Subcutaneous abdominal adipose tissue (tissue), 5 donors: ENCODE measurements at regions not wholly inside any gene's neighbourhood (a gene's known extent, or its start where the extent isn't known, plus 50 kb on each side); places are given as distances from the start of the nearest gene placed in this dataset.
"Not testable (repeated sequence)": the region's sequence is repeated elsewhere in the genome, so short reads cannot be mapped to it uniquely, and the experiment has no call there.

ENCODE experiments used
- H3K27ac ChIP-seq: one replicate; pipeline ENCODE4 v1.7.0; 2013; ENCODE audit warnings: low read depth, mild to moderate bottlenecking, inconsistent platforms, low read length, moderate library complexity
- H3K27me3 ChIP-seq, 5 donors: one replicate each; pipeline ENCODE4 v1.7.0; 2013; ENCODE audit warnings: low read length in 5 of 5, inconsistent platforms in 1 of 5; ENCODE audit not compliant: control insufficient read depth in 5 of 5, insufficient read depth in 4 of 5
- H3K36me3 ChIP-seq, 5 donors: one replicate each; pipeline ENCODE4 v1.7.0; 2013; ENCODE audit warnings: low read length in 5 of 5; ENCODE audit not compliant: control insufficient read depth in 5 of 5, insufficient read depth in 5 of 5
- H3K4me1 ChIP-seq, 5 donors: one replicate each; pipeline ENCODE4 v1.7.0; 2013; ENCODE audit warnings: low read length in 5 of 5, mild to moderate bottlenecking in 3 of 5, moderate library complexity in 1 of 5; ENCODE audit not compliant: control insufficient read depth in 5 of 5, insufficient read depth in 5 of 5
- H3K4me3 ChIP-seq, 5 donors: one replicate each; pipeline ENCODE4 v1.7.0; 2013; ENCODE audit warnings: low read length in 5 of 5, low read depth in 1 of 5
- H3K9ac ChIP-seq, 5 donors: one replicate each; pipeline ENCODE4 v1.7.0; 2013; ENCODE audit warnings: low read length in 5 of 5, mild to moderate bottlenecking in 4 of 5, moderate library complexity in 3 of 5
- H3K9me3 ChIP-seq, 5 donors: one replicate each; pipeline ENCODE4 v1.7.0; 2013; ENCODE audit warnings: low read length in 5 of 5; ENCODE audit not compliant: control insufficient read depth in 5 of 5
- donor health status: healthy.
- donor health status: healthy.
- donor health status: healthy.
- donor health status: healthy.
- donor health status: healthy.

- no peak overlapping the region for H3K27ac ChIP-seq
- H3K4me1 ChIP-seq: peaks cover 0 to 8% (median 0%) of the 10 kb centered on the region in 5 donors
- H3K9ac ChIP-seq: no peak overlapping the region
- no peaks in the 10 kb centered on the region for H3K36me3 ChIP-seq
- no peaks in the 10 kb centered on the region for H3K27me3 ChIP-seq
- H3K4me3 ChIP-seq: no peak overlapping the region
- no peaks in the 10 kb centered on the region for H3K9me3 ChIP-seq
These were observed 155.5 kb downstream of the GJA1 start for GRCh38 chr6:121590916-121591315.

GRCh38 chr6:121592261-121592935 lies 157.0 kb downstream of the GJA1 start:
- H3K4me3 ChIP-seq: no peak overlapping the region
- no peaks in the 10 kb centered on the region for H3K27me3 ChIP-seq
- no peaks in the 10 kb centered on the region for H3K36me3 ChIP-seq
- H3K9ac ChIP-seq: no peak overlapping the region
- no peaks in the 10 kb centered on the region for H3K9me3 ChIP-seq
- no peak overlapping the region for H3K27ac ChIP-seq
- peaks cover 0 to 8% (median 0%) of the 10 kb centered on the region in 5 donors for H3K4me1 ChIP-seq

DNA sequence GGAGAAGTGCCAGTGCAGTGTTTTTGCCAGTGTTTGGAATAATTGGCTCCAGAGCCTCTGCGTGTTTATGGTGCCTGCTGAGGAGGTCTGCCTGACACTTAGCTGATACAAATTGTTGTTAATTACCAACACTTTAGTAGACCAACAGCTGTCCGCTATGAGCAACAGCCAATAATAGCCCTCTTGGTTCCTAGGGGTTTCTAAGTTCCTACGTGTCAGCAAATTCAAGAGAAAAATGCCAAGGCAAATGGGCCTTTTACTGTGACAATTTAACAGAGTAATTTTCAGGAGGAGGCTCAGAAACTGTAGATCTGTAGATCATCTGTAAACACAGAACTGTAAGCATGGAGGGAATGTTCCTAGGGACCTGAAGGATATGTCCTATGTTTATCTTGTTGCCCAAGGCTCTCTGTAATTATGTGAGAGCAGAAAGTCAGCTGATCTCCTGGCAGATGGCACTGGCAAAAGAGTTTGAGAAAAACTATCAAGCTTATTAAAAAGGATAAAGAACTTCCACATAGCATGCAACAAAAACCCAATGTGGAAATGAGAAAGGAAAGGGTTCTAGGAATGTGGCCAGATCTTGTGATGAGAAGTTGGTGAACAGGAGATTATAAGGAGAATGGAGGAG lies 157.7 kb downstream of the GJA1 start:
- Histone ChIP-seq H3K9me3 (no peaks in the 10 kb centered on the region), H3K9ac (no peak overlapping the region), H3K4me1 (peaks cover 0 to 8% (median 0%) of the 10 kb centered on the region in 5 donors), H3K4me3 (no peak overlapping the region), H3K27ac (no peak overlapping the region), H3K27me3 (no peaks in the 10 kb centered on the region), H3K36me3 (no peaks in the 10 kb centered on the region)

DNA sequence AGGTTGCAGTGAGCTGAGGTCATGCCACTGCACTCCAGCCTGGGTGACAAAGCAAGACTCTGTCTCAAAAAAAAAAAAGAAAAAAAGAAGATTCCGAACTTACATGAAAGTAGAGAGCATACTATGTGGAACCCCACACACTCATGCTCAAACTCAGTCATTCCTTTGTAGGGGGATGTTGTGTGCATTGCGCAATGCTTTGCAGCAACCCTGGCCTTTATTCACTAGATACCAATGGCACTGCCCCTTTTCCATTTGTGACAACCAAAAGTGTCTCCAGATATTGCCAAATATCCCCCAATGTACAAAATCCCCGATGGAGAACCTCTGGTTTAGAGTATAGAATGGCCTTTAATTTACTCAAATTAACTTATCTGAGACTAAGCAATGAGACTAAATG lies 158.6 kb downstream of the GJA1 start:
- Histone ChIP-seq H3K27me3 (no peaks in the 10 kb centered on the region), H3K9ac (no peak overlapping the region), H3K27ac (no peak overlapping the region), H3K9me3 (no peaks in the 10 kb centered on the region), H3K36me3 (no peaks in the 10 kb centered on the region), H3K4me3 (no peak overlapping the region), H3K4me1 (peaks cover 0 to 8% (median 0%) of the 10 kb centered on the region in 5 donors)

GRCh38 chr6:121595646-121596045 lies 160.2 kb downstream of the GJA1 start:
- H3K27ac ChIP-seq: no peak overlapping the region
- no peaks in the 10 kb centered on the region for H3K9me3 ChIP-seq
- no peaks in the 10 kb centered on the region for H3K27me3 ChIP-seq
- no peak overlapping the region for H3K9ac ChIP-seq
- H3K4me3 ChIP-seq: no peak overlapping the region
- peaks cover 0 to 8% (median 0%) of the 10 kb centered on the region in 5 donors for H3K4me1 ChIP-seq
- no peaks in the 10 kb centered on the region for H3K36me3 ChIP-seq

- Histone ChIP-seq H3K9ac (no peak overlapping the region), H3K9me3 (no peaks in the 10 kb centered on the region), H3K4me3 (no peak overlapping the region), H3K27ac (no peak overlapping the region), H3K4me1 (peaks cover 0 to 8% (median 0%) of the 10 kb centered on the region in 5 donors), H3K36me3 (no peaks in the 10 kb centered on the region), H3K27me3 (no peaks in the 10 kb centered on the region)
These were observed 161.0 kb downstream of the GJA1 start for GRCh38 chr6:121596441-121596840.

- Histone ChIP-seq H3K4me1 (peaks cover 0 to 8% (median 0%) of the 10 kb centered on the region in 5 donors), H3K36me3 (no peaks in the 10 kb centered on the region), H3K9ac (no peak overlapping the region), H3K27ac (no peak overlapping the region), H3K27me3 (no peaks in the 10 kb centered on the region), H3K9me3 (no peaks in the 10 kb centered on the region), H3K4me3 (no peak overlapping the region)
These were observed 162.2 kb downstream of the GJA1 start for GRCh38 chr6:121597654-121598053.

- H3K4me3 ChIP-seq, H3K27ac ChIP-seq, H3K9me3 ChIP-seq, H3K36me3 ChIP-seq, H3K9ac ChIP-seq, H3K4me1 ChIP-seq, H3K27me3 ChIP-seq: not testable (repeated sequence)
These were observed 163.9 kb downstream of the GJA1 start for GRCh38 chr6:121599331-121599730.

DNA sequence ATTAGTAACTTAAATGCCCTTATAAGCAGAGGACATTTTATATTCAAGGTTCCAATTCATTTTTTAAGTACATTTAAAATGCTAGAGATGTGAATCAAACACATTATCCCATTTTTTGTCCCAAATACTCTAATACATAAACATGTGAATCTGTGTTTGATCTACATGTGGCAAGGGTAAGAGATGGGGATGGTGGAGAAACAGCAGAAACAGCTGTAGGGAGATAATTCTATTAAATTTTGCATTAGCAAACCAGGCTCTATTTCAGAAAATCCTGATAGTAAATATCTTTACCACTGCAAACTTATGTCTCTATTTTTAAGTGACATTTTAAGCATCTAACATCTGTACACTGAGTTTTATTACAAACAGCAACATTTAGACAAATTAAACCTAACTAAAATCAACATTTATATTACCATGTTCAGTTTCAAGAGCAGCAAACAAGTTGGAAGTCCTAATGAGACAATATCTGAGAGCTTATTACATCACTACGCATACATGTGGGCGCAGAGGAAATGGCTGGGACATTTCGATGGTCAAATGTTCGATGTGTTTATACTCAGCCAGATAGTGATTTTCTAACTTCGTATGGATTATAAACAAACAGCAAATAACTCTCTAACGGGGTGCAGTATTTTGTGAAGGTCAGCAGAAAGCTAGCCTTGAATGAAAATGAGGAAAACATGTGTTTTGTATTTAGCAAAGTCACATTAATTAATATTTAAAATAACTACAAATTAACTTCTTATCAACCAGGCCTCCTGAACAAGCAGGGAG lies 165.1 kb downstream of the GJA1 start:
- Histone ChIP-seq H3K27ac (no peak overlapping the region), H3K4me3 (no peak overlapping the region), H3K9me3 (no peaks in the 10 kb centered on the region), H3K27me3 (no peaks in the 10 kb centered on the region), H3K4me1 (no peaks in the 10 kb centered on the region), H3K36me3 (no peaks in the 10 kb centered on the region), H3K9ac (no peak overlapping the region)

DNA sequence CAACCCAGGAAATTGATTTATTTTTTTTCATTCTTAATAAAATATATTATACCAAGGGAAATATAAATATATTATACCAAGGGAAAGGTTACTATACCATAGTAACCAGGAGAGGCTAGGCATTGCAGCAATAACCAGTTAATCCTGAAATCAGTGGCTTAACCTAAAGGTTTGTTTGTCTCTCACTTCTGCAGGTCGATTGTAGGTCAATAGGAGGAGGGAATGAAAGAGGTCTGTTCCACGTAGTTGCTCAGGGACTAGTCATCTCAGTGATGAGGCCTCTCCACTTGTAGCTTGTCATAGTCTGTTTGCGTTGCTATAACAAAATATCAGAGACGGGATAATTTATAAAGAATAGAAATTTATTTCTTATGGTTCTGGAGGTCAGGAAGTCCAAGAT lies 168.0 kb downstream of the GJA1 start:
- Histone ChIP-seq H3K27me3 (no peaks in the 10 kb centered on the region), H3K4me1 (no peaks in the 10 kb centered on the region), H3K36me3 (no peaks in the 10 kb centered on the region), H3K4me3 (no peak overlapping the region), H3K27ac (no peak overlapping the region), H3K9me3 (no peaks in the 10 kb centered on the region), H3K9ac (no peak overlapping the region)
